DMS153 (cell line): ENCODE measurements at regions not wholly inside any gene's neighbourhood (a gene's known extent, or its start where the extent isn't known, plus 50 kb on each side); places are given as distances from the start of the nearest gene placed in this dataset.
A peak's percentile ranks its signal among the peaks of the same experiment; 100 is the strongest.

ENCODE experiments used
- DNase-seq: peaks from one replicate; lab custom pipeline; 2025; lab: John Stamatoyannopoulos, UW

DNA sequence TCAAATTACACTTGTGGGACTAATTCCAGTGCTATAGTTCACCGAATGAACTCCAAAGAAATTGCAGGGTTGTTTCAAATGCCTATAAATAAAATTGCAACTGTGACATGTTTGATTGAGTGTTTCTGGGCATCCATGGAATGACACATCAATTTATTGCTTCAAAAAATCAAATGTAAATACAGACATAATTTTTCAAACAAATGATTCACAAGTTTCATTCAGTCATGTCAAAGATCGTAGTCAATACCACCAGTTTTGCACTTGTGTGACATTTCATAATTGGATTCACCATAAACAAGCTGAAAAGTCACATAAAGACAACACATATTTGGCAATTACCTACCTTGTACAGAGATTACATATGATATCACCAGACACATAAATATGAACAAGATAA lies 350.8 kb downstream of the CDH2 start:
- no peak for DNase-seq

DNA sequence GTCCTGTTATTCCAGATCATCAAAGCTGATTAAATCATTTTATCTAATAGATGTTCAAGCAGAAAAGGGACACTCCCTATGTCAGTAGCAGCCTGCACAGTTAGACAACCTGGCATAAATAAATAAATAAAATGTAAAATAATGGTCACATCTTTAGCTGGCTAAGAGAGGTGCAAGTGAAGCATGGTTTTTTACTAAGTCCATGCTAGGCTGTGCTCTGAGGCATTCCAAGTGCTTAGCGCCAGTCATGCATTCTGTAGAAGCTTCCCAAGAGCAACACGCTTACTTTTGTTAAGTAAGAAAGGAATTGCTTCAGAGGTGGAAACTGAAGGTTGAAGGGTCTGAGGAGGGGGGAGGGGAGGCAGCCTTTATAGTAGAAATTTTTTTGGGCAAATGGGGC lies 351.2 kb downstream of the CDH2 start:
- DNase-seq = no peak

DNA sequence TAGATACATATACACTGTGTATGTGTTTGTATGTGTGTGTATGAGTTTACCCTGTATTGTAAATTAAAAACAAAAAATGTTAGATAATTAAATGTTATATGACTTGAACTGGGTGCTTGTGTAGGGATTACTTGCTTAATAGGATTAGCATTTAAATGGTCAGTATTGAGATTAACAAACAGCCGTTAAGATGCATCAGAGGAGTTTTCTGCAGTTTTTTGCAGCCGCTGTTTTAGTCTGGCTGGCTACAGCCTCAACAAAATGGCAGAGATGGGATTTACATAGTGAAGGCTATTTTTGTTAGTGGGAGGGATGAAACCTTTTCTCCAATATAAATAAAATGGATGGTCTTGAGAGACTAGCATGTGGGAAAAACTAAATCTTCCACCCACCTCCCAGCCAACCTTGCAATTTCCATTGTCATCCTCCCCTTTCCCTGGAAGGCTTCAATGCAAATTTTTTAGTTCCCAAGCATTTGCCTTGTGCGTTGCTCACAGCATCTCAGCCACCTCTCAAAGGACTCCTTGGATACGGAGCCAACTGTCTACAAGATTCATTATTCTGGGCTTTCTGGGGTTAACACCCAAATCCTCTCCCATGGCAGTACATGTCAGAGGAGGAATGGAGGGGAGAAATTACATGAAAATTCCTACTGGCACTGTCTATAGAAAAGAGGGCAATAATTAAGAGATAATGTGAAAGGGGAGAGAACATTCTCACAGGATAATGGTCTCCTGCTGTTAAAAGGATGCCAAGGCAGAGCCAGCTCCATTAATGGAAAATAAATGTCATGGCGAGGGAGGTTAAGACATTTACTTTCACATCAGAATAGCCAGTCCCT lies 351.9 kb downstream of the CDH2 start:
- no peak for DNase-seq

DNA sequence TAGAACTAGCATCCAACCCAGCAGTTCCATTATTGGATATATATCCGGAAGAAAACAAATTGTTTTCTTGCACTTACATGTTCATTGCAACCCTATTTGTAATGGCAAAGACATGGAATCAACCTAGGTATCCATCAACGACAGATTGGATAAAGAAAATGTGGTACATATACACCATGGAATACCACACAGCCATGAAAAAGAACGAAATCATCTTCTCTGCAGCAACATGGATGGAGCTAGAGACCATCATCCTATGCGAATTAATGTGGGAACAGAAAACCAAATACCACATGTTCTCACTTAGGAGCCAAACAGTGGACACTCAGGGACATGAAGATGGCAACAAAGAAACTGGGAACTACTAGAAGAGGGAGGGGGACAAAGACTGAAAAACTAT lies 352.7 kb downstream of the CDH2 start:
- no peak for DNase-seq

DNA sequence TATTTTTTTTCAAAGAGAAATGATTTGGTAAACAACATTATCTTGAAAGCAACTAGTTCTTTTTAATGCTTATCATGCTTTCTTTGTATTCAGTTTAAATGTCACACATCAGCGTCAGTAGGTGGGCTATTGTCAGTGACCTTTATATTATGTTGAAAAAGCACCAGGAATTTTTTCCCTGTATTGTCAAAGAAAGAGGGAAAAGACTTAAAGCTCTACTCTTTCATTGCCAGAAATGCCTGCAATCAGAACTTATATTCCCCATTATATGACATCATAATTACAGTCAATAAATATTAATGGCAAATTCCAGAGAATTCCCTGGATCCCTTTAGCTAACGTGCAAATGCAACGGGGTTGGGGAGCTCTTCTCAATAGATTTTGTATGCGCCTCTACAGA lies 353.9 kb downstream of the CDH2 start:
- no peak for DNase-seq

DNA sequence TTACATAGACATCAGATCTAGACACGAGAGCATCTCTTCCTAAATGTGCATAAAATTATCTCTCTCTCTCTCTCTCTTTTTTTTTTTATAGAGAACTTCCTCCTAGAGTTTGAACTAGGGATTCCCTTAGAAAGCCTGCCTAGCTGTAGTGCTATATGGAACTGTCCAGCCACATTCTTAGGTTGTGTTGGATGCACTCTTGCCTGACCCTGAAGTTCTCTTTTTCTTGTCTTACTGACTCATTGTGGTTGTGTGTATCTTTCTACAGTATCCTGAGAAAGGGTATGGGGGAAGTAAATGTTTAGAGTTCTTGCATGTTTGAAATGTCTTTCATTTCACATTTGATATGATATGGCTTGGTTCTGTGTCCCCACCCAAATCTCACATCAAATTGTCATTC lies 368.2 kb downstream of the CDH2 start:
- no peak for DNase-seq

DNA sequence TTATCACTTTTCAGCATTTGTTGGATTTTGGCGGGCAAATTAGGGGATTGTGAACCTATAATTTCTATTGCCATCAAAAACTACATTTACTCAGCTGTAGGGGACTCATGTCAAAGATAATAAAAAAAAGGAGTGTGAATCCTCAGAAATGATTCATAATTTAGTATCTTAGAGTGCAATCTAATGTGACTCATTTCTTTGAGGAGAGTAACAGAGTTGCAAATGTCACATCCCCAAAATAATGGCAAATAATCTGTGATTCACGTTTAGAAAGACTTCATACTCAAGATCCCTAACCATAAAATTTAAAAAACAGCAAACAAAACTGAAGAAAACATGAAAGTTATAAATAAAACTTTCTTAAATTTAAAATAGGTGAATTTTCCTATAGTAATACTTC lies 373.0 kb downstream of the CDH2 start:
- no peak for DNase-seq

DNA sequence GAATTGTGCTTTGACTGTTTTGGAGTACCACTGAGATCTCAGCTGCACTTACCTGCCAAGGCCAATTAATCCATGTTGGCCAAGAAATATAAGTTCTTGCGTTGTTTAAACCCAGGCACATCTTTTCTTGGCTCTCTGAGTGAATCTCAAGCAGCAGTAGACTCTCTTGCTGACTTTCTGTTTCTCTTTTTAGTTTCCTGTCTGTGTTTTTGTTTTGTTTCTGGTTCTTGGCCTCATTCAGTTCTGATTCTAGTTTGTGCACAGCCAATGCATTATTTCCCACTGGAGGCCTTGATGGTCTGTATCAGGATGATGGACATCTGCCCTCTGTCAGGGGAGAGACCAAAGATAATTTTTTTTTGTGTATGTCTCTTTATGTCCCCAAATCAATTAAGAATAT lies 379.4 kb downstream of the CDH2 start:
- DNase-seq = no peak

DNA sequence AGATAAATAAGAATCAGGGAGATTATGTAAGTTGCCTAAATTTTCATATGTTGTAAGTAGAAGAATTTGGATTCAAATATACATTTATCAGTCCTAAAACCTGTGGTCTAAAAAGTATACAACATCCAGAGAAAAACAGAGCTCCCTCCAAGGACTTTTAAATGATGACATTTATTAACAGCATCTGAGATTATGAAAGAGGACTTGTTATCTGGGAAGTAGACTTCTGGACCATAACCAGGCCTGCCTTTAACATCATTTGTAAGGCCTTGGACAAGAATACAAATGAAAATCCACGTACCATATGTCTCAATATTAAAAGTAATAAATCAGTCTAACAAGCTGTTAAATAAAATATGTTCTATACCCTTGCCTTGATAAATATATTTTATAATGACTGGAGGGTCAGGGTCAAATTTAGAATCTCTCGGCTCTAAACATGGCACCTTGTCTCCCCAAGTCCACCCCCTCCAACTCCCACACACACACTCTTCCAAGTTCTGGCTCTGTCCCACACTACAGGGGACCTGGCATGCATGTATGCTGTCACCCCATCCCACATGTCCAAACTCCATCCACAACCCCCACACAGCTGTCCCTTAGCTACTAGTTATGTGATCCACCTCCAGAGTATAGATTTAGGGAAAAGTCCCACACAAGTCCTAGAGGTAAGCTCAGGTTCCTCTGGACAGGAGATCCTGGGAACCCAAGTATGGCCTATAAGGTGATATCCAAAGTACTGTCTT lies 382.6 kb downstream of the CDH2 start:
- no peak for DNase-seq

DNA sequence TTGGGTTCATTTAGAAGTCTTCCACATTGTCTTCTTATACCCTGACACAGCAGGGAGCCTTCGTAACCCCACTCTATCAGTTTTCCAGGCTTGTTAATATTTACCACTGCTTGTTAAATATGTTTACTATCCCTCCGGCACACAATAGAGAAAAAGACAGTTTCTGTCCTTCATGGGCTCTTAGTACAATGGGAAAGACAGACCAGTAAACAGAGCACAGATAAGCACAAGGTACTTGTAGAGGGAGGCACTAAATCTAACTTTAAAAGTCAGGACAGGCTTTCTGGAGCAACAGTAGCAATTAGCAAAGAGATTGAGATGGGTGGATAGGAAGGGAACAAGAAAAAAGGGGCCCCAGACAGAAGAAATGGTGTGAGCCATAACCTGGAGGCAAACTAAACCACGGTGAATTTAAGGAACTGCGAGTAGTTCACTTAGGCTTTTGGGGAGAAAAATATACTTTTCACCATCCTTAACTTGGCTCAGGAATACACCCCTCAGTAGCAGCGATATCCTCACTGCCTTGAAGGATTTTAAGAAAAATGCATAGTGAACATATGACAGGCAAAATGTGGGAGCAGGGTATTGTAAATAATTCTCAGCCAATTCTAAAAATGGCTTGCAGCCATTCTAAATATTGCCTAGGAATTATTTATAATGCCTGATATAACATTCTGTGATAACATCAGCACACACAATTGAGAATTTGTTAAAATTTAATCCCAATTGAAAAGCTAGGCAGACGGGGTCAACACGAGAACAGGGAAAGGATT lies 383.7 kb downstream of the CDH2 start:
- peak; percentile 38 for DNase-seq

DNA sequence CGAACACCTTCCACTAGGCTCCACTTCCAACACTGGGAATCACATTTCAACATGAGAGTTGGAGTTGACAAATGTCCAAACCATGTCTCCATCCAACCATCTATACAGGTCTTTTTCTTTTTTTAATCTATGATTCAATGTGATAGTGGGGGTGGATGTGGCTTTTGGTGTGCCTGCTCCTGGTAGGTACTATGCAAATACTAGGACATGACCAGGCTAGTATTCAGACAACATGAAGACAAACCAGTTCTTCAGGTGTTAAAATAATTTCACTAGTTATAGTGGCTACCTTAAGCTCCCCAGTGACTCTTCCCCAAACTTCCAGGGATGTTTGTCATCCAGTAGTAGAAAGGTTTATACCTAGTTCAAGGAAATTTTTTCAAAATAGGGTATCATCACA lies 387.5 kb downstream of the CDH2 start:
- peak; percentile 72 for DNase-seq

DNA sequence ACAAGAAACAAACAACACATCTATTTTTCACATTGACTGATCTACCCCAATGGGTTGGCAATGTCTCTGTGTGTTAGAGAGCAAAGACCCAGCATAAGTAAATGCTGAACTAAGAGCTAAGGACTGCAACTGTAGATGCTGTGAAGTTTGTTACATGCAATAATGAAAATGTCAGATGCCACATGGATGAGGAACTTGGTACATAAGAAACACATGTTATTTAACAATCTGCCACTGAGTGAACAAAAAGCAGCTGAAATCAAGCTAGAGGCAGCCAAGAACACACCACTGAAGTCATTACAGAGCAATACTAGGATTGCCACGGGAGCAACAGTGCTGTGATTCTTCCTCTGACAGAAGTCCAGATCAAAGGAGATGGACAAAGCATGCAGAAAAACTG lies 389.4 kb downstream of the CDH2 start:
- DNase-seq = no peak

DNA sequence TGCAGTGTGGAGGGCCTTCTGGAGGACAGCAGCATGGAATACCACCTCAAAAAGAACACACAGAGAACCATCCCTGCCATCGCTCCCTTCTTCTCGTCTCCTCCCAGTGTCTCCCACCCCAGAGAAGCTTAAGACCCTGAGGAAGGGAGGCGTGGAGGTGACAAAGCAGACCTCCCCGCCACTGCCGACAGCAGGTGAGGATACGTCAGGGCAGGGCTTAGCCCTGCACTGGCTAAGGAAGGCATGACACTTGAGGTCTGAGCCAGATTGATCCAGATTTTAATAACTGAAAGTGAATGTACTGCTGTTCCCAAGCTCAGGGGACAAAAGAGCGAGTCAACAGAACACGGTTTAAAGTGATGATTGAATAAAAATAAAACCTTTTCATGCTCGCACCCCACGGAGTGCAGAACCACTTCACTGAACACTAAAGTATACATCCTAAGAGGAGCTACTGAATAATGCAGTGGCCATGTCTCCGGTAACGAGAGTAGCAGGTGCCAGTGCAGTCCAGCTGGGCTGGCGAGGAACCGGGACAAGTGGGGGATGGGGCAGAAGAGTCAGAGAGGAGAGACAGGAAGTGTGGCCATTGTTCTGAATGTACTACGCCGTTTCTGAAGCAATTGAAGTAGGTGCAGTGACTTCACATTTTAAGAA lies 391.0 kb downstream of the CDH2 start:
- peak; percentile 98 for DNase-seq

DNA sequence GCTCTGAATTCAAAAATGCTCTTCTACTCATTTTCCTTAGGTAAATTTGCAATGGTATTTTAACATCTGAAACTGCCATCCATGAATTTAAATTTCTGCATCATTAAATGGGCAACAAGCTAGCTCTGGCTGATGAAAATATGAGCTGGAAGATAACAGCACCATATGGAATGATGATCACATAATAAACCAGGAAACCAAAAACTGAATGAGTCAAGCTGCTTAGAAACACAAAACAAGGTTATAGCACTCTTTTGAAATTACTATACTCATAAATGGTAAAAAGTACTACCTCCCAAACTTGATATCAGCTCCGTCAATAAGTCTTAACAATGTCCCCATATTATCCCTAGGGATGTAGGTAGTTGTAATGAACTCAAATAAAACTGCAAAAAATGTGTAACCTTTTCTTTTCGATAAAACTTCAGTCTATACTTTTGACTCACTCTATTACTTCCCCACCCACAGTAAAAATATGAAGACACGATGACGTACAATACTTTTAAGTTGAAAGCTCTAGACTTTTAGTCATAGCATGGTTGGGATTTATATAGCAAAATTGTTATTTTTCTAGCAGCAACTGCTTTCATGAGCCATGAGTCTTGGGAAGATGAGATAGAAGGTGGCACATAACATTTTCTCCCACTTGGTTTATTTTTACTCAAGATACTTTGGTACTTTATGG lies 396.7 kb downstream of the CDH2 start:
- DNase-seq = no peak

DNA sequence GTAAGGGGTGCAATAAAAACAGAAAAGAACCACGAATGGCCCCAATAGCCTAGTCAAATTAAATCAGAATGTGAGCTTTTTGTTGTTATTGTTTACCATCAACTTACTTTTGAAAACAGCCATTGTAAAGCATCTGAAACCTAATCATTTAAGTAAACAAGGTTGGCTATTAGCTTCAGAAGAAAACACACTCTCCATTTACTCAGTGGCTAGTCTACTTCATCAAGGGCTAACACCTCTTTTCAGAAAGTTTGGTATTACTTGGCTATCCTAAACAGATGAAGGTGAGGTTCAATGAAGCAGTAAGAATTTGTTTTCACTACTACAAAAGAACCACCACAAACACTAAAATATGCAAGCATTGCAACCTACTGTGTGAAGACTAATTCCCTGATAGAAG lies 398.0 kb downstream of the CDH2 start:
- DNase-seq = no peak

DNA sequence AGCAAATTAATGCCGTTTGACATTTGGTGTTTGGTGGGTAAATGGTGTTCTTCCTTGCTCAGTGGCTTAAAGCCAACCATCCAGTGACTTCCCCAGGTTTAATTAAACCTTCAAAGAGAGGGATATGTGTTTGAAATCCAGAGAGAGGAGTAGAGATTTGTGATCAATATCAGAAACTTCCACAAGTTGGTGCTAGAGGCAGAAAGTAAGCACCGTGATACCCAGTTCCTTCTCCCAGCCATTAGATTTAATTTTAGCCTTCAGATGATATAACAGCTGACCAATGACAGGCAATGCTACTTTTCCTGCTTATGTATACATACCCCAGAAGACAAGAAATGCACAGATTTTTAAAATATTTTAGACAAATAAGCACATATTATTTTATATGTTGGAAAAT lies 398.5 kb downstream of the CDH2 start:
- DNase-seq = no peak

DNA sequence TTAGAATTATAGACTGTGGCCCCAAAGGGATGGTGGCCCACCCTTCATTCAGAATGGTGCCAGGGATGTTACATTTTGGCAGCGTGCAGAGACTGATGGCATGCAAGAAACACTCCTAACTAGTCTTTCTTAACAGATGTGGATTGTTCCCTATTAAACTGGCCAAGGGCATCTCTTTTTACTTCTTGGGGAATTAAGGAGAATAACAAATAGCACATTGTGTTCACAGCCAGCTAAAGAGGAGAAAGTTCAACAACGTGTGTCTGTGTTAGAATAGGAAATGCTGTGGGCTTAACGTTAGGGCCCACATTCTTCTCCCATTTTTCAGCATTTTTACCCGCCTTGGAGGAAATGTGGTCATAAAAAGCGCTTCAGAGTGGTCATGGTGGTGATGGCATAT lies 404.8 kb downstream of the CDH2 start:
- DNase-seq = no peak

DNA sequence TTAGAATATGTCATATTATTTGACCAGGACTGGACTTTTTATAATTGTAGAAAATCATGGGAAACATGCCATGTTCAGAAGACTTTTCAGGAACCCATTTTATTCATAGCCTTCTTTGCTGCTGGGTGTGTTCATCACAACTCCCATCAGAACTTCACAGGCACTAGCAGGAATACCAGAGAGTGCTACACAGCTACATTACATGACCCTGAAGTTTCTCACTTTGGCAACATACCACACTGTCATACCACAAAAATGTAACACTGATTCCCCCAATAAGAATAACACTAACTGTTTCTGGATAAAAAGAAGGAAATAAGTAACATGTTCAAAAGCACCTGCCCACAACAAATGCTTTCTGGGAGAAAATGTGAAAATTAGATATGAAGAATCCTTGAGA lies 405.4 kb downstream of the CDH2 start:
- no peak for DNase-seq

DNA sequence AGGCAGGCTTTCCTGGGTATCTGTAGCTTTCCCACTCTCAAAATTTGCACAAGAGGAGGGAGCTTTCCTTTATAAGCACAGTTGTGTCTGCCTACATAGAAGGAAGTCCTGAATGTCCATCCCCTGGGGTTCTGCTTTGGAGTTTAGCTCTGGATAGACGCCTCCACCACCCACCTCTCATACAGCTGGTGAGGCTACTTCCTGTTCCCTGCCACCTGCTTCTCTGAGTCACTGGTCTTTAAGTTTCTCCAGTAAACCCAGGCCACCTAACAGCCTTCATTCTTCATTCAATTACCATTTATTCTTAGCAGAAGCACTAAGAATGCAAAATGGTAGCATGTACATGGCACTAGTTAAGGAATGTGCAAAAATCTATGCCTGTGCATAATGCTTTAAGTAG lies 407.8 kb downstream of the CDH2 start:
- peak; percentile 10 for DNase-seq

DNA sequence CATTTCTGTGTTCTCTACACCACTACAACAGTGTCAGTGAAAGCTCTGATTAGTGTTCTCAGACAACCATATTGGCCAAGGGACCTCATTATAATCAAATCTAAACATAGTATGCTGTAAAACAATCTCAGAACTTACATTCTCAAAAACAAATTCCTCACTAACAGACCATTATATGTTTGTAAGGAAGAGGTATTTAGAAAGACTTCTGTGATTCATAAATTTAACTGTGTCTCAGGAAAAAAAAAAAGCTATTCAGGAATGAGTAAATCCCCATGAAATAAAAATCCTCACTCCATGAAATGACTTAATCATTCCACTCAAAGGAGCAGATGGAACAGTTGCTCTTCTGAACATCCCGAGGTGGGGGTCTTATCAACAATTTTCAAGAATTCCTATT lies 413.0 kb downstream of the CDH2 start:
- no peak for DNase-seq

DNA sequence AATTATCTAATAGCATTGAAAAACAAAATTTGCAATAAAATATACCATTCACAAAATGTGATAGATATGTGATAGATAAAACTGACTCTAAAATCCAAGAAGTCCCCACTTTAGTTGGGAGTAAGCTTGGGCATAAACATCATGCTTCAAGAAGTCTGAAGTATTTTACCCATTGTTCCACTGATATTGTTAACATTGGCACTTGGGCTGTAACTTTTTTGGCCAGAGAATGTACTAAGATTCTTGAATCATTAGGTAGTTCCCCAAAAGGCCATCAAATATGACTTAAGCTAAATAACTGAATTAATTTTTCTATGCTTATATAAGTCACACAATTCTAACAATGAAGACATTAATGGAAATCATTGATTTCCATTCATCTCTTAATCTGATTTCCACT lies 413.6 kb downstream of the CDH2 start:
- DNase-seq = no peak

DNA sequence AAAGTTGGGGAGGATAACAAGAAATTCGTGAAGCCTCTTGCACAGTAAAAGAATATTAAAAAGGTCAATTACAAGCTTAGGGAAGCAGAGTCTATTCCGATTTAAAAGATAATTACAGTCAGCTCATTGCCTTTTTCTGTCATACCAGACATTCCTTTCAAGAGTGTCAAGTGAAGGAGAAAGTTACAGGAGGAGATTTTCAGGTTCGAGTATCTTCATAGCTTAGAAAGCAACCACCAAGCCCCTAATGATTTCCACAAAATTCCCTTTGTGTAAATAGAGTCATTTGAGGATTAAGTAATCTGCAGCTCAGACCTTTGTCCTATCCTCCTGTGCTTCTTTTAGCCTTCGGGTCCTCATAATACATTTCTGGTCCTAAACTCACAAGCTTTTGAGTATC lies 414.9 kb downstream of the CDH2 start:
- DNase-seq = no peak
